ENCODE measurements at regions not wholly inside any gene's neighbourhood (a gene's known extent, or its start where the extent isn't known, plus 50 kb on each side); places are given as distances from the start of the nearest gene placed in this dataset.

DNA sequence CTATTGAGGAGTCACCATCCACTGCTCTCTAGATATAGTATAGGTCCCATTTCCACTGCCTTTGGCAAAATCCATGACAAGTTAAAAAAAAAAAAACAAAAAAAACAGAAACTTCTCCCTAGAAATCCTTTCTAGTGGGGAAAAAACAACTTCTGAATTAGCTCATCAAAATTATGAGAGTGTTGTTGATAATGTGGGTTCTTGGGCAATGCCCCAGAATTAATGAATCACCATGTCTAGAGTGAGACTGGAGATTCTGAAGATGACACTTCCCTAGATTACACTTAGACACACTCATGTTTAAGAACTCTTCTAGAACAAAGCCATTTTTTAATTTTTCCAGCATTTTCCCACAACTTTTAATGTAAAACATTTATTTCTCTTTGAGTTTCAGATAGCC is 728.0 kb upstream of the C9orf72 start:
- no peak overlapping the region for H3K27ac ChIP-seq
- DNase-seq (ENCODE audit: low spot score) = peak; percentile 44
- POLR2A ChIA-PET (ENCODE audit: low non-redundant PET) = no interaction called here
- CTCF ChIA-PET = interaction anchor here (0.6 kb wide), 3 partner anchors 12 to 198 kb away, joined by 3 to 7 read pairs (median 5); no protein-coding TSS in a partner anchor
- TF ChIP-seq, protein P1, sequence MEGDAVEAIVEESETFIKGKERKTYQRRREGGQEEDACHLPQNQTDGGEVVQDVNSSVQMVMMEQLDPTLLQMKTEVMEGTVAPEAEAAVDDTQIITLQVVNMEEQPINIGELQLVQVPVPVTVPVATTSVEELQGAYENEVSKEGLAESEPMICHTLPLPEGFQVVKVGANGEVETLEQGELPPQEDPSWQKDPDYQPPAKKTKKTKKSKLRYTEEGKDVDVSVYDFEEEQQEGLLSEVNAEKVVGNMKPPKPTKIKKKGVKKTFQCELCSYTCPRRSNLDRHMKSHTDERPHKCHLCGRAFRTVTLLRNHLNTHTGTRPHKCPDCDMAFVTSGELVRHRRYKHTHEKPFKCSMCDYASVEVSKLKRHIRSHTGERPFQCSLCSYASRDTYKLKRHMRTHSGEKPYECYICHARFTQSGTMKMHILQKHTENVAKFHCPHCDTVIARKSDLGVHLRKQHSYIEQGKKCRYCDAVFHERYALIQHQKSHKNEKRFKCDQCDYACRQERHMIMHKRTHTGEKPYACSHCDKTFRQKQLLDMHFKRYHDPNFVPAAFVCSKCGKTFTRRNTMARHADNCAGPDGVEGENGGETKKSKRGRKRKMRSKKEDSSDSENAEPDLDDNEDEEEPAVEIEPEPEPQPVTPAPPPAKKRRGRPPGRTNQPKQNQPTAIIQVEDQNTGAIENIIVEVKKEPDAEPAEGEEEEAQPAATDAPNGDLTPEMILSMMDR (conservative IDR thresholded peaks at IDR 0.05; ENCODE audit: low read depth) = no peak

DNA sequence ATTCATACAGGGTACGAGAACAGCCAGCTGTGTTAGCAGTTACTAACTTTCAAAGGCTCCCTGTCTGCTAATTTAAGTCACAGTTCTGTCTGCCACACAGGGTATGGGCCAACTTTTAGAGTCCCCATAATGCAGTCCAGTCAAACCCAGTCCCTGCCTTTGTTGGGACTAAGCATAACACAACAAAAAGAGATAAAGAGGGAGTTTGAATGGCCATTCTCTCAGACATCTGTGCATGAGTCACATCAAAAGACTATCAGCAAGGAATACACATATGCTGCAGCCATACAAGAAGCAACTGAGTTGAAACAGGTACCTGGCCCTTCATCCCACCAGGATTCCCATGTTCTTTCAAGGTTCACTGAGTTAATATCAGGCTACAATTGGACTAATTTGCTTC is 744.5 kb upstream of the C9orf72 start:
- DNase-seq (ENCODE audit: low spot score) = no peak
- TF ChIP-seq, protein P1 (conservative IDR thresholded peaks at IDR 0.05; ENCODE audit: low read depth) = no peak
- no peak overlapping the region for H3K27ac ChIP-seq
- POLR2A ChIA-PET (ENCODE audit: low non-redundant PET) = no interaction called here
- CTCF ChIA-PET = no interaction called here

DNA sequence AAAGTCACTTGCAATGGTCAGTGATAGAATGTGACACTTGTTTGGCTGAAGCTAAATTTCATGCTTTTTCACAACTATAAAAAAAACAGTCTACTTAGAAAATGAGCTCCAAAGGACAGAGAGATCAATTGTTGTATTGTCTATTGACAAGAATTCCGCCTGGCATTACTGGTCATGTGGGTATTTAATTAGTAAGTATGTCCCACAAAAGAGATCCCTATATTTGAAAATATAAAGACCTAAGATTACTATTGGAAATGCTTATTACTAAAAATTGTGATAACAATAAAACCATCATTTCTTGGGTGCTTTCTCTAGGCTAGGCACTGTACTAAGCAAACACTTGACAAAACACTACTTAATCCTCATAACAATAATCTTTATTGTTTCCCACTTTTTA is 745.2 kb upstream of the C9orf72 start:
- TF ChIP-seq, protein P1 (conservative IDR thresholded peaks at IDR 0.05; ENCODE audit: low read depth) = no peak
- no peak for DNase-seq (ENCODE audit: low spot score)
- ChIA-PET POLR2A (ENCODE audit: low non-redundant PET) (no interaction called here), CTCF (no interaction called here)
- no peak overlapping the region for H3K27ac ChIP-seq

DNA sequence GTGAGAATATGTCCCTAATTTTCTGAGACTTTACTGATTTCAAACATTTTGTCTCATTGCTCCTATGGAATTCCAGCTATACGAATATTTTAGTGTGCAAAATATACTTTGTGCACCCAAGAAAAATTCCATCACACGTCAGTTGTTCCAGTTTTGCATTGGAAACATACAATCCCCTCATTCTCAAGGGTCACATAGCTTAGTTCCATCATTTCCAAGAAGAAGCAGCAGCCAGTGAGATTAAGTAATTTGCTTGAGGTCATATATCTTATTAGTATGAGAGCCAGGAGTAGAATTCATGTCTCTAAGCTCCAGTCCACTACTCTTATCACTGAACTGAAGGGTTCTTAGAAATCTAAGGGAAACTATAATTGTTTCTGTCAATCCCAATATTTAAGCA is 746.7 kb upstream of the C9orf72 start:
- no peak for DNase-seq (ENCODE audit: low spot score)
- ChIA-PET CTCF (no interaction called here), POLR2A (ENCODE audit: low non-redundant PET) (no interaction called here)
- no peak overlapping the region for H3K27ac ChIP-seq
- TF ChIP-seq, protein P1 (conservative IDR thresholded peaks at IDR 0.05; ENCODE audit: low read depth) = no peak

DNA sequence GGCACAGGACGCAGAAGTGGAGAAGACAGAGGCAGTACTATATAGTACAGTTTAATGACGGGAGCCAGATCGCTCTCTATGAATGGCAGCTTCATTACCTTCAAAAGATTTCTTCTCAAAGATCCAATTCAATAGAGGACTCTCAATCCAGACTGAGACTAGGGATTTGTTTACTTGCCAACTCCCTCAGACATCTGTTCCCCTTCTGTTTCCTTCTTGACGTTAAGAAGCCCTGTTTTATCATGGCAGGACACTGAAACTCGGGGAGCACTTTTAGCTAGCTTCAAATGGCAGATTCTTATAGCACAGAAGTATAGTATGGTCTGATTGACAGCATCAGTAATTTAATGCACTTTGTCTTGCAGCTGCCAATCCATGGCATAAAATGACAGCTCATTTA is 747.3 kb upstream of the C9orf72 start:
- DNase-seq (ENCODE audit: low spot score) = no peak
- TF ChIP-seq, protein P1 (conservative IDR thresholded peaks at IDR 0.05; ENCODE audit: low read depth) = no peak
- no peak overlapping the region for H3K27ac ChIP-seq
- POLR2A ChIA-PET (ENCODE audit: low non-redundant PET) = no interaction called here
- CTCF ChIA-PET = no interaction called here

DNA sequence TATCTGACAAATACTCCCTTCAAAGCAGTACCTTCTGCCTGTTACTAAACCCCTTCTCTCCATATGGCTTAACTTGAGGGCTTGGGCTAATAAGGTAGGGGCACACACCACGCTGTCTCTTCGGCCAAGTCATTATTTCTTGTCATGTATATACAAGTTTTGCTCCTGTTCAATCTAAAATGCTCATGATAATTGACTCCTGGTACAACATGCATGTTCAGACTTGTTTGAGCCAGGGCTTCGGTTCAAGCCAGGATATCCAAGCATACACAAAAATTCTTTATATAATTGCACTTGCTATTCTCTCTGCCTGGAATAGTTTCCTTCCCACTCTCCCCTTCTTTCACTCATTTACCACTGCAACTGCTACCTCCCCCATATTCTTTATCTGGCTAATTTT is 756.0 kb upstream of the C9orf72 start:
- ChIA-PET CTCF (interaction anchor here (0.7 kb wide), 1 partner anchor 546 kb away, joined by 4 read pairs; no protein-coding TSS in a partner anchor), POLR2A (ENCODE audit: low non-redundant PET) (no interaction called here)
- DNase-seq (ENCODE audit: low spot score) = peak; percentile 20

More for the DNA sequence above, 756.0 kb upstream of the C9orf72 start:
- no peak overlapping the region for H3K27ac ChIP-seq
- TF ChIP-seq, protein P1 (conservative IDR thresholded peaks at IDR 0.05; ENCODE audit: low read depth) = no peak

Measured in RWPE1 (cell line).